ENCODE measurements at regions not wholly inside any gene's neighbourhood (a gene's known extent, or its start where the extent isn't known, plus 50 kb on each side); places are given as distances from the start of the nearest gene placed in this dataset.

DNA sequence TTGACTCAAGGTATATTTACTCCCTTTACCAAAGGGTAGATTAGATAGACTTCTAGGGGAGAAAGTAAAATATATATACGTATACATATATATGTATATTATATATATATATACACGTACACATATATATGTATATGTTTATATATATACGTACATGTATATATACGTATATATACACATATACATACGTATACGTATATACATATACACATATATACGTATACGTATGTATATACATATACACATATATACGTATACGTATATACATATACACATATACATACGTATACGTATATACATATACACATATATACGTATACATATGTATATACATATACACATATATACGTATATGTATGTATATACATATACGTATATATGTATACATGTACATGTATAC, 430.5 kb upstream of the ANO3 start:
- no peaks in the 10 kb centered on the region for H3K4me1 Mint-ChIP-seq (ENCODE audit: low read depth)
- H3K27ac Mint-ChIP-seq = no peak overlapping the region
- H3K36me3 Mint-ChIP-seq (ENCODE audit: low read depth) = no peaks in the 10 kb centered on the region
- no peak overlapping the region for H3K4me3 Mint-ChIP-seq
- H3K27me3 Mint-ChIP-seq (ENCODE audit: low read depth) = no peaks in the 10 kb centered on the region
- H3K9me3 Mint-ChIP-seq = peaks cover 12% of the 10 kb centered on the region

DNA sequence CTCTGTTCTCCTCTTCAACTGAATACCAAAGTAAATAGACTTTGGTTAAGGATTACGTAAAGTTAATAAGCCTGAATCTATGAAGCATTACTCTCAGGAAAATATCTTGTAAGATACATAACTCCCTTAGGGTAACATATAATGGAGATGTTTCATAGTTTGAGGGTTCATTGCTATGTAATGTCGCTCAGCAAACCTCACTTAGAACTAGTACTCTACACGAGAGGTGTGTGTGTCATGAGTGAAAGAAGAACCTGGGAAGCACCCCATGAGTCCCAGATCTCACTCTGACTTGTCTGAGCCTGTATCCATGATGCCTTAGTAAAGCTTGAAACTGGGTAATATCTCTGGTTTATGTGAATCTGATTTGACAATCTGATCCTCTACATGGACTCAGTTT, 429.5 kb upstream of the ANO3 start:
- no peak overlapping the region for H3K27ac Mint-ChIP-seq
- no peak overlapping the region for H3K4me3 Mint-ChIP-seq
- no peaks in the 10 kb centered on the region for H3K36me3 Mint-ChIP-seq (ENCODE audit: low read depth)
- no peaks in the 10 kb centered on the region for H3K4me1 Mint-ChIP-seq (ENCODE audit: low read depth)
- peaks cover 16% of the 10 kb centered on the region for H3K9me3 Mint-ChIP-seq
- H3K27me3 Mint-ChIP-seq (ENCODE audit: low read depth) = no peaks in the 10 kb centered on the region

DNA sequence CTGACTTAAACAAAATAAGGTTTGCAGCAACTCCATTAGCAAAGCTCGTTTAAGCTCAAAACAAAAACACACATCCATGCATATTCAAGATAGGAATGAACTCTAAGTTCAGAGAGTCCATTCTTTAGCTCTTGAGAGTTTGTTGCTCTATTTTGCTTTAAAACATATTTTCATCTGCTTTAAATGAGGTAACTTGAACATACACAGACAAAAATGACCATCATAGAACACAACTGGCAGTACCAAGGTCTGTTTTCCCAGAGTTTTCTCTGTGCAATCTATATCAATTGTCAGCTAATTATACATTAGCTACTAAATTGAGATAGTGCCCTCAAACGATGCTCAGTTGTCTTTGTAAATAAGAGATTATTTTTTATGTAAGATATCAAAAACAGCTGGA, 423.2 kb upstream of the ANO3 start:
- H3K4me1 Mint-ChIP-seq (ENCODE audit: low read depth) = no peaks in the 10 kb centered on the region
- H3K27ac Mint-ChIP-seq = no peak overlapping the region
- no peaks in the 10 kb centered on the region for H3K36me3 Mint-ChIP-seq (ENCODE audit: low read depth)
- peaks cover 4% of the 10 kb centered on the region for H3K9me3 Mint-ChIP-seq
- H3K4me3 Mint-ChIP-seq = no peak overlapping the region
- H3K27me3 Mint-ChIP-seq (ENCODE audit: low read depth) = no peaks in the 10 kb centered on the region

DNA sequence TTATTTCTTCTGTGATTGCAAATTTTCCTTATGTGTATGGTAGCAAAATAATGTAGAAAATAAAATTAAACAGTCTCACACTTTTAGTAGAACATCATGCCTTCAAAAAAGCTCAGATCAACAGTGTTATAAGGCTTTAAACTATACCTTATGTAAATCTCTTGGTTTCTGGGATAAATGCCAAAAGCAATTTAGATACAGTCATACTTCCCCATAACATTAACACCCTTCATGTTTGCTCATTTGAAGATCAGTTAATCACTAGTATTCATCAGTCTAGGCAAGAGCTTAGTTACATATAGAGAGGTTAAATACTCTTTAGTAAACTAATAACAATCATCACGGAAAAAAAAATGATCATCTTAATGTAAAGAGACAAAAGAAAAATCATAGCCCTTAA, 421.8 kb upstream of the ANO3 start:
- no peak overlapping the region for H3K27ac Mint-ChIP-seq
- no peak overlapping the region for H3K4me3 Mint-ChIP-seq
- H3K4me1 Mint-ChIP-seq (ENCODE audit: low read depth) = no peaks in the 10 kb centered on the region
- H3K27me3 Mint-ChIP-seq (ENCODE audit: low read depth) = no peaks in the 10 kb centered on the region
- H3K36me3 Mint-ChIP-seq (ENCODE audit: low read depth) = no peaks in the 10 kb centered on the region
- peaks cover 4% of the 10 kb centered on the region for H3K9me3 Mint-ChIP-seq

DNA sequence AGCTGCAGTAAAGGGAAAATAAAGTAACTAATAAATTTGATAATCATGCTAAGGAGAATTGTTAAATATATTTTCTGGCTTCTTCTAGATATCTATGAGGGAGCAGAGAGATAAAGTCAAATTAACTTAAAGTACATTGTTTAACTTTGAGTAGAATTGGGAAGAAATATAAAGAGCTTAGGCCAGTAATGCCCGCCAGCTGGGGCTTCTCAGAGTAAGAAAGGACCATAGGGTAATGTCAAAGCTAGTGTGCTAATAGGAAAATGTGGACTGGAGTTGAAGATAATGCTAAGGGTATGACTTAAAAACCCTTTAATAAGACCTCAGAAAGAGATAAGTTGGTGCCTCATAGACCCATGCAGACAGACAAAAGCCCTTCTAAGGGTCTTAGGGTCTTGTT, 411.6 kb upstream of the ANO3 start:
- Mint-ChIP-seq H3K27ac (no peak overlapping the region), H3K9me3 (peaks cover 13% of the 10 kb centered on the region), H3K4me1 (ENCODE audit: low read depth) (no peaks in the 10 kb centered on the region), H3K4me3 (no peak overlapping the region), H3K36me3 (ENCODE audit: low read depth) (no peaks in the 10 kb centered on the region), H3K27me3 (ENCODE audit: low read depth) (no peaks in the 10 kb centered on the region)

DNA sequence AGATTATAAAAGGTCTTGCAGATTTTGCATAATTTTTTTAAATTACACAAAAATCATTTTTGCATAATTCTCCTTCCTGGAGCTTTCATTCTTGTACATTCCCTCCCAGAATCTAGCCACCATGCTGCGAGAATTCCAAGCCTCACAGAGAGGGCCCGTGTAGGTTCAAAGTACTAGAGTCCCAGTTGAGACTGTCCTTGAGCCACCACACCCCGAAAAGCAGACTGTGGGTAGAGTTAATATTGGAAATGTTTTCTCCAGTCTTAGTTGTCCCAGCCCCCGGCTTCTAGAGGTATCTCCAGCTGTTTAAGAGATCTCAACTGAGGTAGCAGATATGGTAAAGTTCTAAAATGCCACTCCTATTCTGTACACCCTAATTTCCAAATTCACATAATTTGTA, 407.3 kb upstream of the ANO3 start:
- H3K36me3 Mint-ChIP-seq (ENCODE audit: low read depth) = no peaks in the 10 kb centered on the region
- H3K27me3 Mint-ChIP-seq (ENCODE audit: low read depth) = no peaks in the 10 kb centered on the region
- no peaks in the 10 kb centered on the region for H3K4me1 Mint-ChIP-seq (ENCODE audit: low read depth)
- no peak overlapping the region for H3K27ac Mint-ChIP-seq
- H3K9me3 Mint-ChIP-seq = peaks cover 14% of the 10 kb centered on the region
- no peak overlapping the region for H3K4me3 Mint-ChIP-seq

DNA sequence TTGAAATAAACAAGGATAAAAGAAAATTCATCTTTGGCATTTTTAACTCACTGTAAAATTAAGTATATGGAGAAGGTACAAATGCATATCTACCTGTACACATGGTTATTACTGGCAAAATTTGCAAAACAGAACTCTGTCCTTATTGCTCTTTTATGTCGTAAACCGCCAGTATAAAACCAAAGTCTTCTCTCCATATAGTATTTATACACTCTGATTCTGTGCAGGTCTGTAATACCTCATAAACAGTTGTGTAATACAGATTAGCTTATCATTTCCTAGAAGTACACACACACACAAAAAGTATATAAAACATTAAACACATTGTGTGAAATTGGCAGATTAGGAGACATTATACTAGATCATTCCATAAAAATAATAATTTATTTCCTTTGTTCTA, 406.6 kb upstream of the ANO3 start:
- H3K36me3 Mint-ChIP-seq (ENCODE audit: low read depth) = no peaks in the 10 kb centered on the region
- peaks cover 14% of the 10 kb centered on the region for H3K9me3 Mint-ChIP-seq
- no peak overlapping the region for H3K4me3 Mint-ChIP-seq
- no peaks in the 10 kb centered on the region for H3K4me1 Mint-ChIP-seq (ENCODE audit: low read depth)
- H3K27me3 Mint-ChIP-seq (ENCODE audit: low read depth) = no peaks in the 10 kb centered on the region
- no peak overlapping the region for H3K27ac Mint-ChIP-seq

DNA sequence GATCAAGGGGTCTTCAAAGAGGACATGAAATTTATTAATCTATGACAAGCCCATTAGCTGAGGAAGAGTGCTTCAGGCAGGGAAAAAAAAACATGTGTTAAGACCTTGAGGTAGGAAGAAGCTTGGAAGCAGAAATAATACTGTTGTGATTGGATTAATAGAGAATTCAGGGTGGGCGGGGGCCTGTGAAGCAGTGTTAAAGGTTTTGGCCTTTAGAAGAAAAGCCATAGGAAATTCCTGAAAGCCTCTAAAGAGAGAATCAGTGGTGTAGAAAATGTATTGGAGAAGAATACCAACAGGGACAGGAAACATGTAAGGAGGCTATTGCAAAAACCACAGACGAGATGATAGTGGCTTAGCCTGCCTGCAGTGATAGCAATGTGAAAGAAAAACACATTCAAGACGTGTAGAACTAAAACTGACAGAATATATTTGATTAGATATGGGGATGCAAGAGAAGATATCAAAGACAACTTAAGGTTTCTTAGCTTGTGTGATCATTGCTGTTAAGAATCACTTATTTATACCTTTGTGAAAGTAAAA, 404.4 kb upstream of the ANO3 start:
- H3K4me3 Mint-ChIP-seq = no peak overlapping the region
- peaks cover 17% of the 10 kb centered on the region for H3K9me3 Mint-ChIP-seq
- no peaks in the 10 kb centered on the region for H3K4me1 Mint-ChIP-seq (ENCODE audit: low read depth)
- H3K27ac Mint-ChIP-seq = no peak overlapping the region
- H3K36me3 Mint-ChIP-seq (ENCODE audit: low read depth) = no peaks in the 10 kb centered on the region
- no peaks in the 10 kb centered on the region for H3K27me3 Mint-ChIP-seq (ENCODE audit: low read depth)

DNA sequence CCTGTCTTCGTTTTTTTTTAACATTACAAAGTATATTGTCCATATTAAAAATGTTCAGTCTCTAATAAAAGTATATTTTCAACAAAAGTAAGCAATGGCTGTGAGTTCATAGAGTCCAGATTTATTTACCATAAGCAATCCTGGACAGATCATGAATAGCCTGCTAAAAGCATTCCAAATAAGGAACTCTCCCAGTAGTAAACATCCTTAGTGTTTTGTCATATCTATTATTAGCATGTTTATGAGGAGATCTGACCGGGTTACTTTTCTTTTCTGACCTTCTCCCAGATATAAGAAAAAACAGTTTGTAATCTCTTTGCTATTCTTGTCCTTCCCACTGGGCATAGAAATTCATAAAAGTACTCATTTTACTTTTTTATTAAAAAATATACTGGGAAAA, 403.9 kb upstream of the ANO3 start:
- H3K36me3 Mint-ChIP-seq (ENCODE audit: low read depth) = no peaks in the 10 kb centered on the region
- no peaks in the 10 kb centered on the region for H3K4me1 Mint-ChIP-seq (ENCODE audit: low read depth)
- H3K9me3 Mint-ChIP-seq = peaks cover 14% of the 10 kb centered on the region
- no peak overlapping the region for H3K27ac Mint-ChIP-seq
- H3K27me3 Mint-ChIP-seq (ENCODE audit: low read depth) = no peaks in the 10 kb centered on the region
- no peak overlapping the region for H3K4me3 Mint-ChIP-seq

DNA sequence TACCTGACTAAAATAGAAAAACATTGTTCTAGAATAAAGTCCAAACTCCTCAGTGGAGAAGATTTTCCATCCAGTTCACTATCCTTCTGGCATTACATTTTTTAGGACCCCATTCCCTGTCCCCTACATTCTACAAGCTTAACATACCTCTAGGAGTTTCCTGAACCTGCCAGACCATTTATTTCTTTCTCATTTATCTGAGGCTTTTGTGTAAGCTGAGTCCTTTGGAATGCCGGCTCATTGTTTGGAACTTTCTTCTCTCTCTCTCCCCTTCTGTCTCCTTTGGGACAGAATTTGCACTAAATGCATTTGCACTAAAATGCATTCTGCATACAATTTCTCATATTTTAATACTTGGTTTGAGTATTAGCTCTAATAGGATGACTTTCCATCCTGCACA, 393.0 kb upstream of the ANO3 start:
- H3K4me1 Mint-ChIP-seq (ENCODE audit: low read depth) = no peaks in the 10 kb centered on the region
- H3K36me3 Mint-ChIP-seq (ENCODE audit: low read depth) = no peaks in the 10 kb centered on the region
- no peak overlapping the region for H3K4me3 Mint-ChIP-seq
- no peak overlapping the region for H3K27ac Mint-ChIP-seq
- no peaks in the 10 kb centered on the region for H3K9me3 Mint-ChIP-seq
- H3K27me3 Mint-ChIP-seq (ENCODE audit: low read depth) = no peaks in the 10 kb centered on the region

DNA sequence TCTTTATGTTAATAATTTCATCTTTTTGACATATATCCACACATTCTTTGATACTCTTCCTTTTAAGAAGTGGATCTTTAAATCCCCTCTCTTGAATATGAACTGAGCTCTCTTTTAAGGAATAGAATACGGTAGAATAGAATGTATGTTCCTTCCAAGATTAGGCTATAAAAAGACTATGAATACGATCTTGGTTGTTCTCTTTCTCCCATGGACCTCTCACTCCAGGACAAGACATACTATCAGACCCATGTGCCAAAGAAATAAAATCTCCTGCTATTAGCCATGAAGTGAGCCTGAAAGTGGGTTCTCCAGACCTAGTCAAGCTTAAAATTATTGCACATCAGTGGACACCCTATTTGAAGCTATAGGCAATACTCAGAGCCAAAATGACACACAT, 392.2 kb upstream of the ANO3 start:
- no peak overlapping the region for H3K27ac Mint-ChIP-seq

DNA sequence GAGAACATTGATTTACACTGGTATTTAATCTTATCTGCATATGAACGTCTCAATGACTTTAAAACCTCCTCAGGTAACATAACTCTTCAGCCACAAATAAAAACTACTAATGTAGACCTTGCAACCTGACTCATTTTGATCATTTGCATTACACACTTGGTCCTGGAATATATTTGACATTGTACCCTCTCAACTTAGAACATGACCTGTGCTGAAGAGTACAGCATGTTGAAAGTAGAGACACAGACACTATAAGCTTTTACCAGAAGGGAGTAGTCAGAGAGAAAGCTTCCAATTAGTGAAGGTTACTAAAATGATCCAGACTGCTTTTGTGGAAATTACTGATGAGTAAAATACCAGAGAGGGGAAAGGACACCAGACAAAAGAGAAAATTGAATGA, 390.6 kb upstream of the ANO3 start:
- Mint-ChIP-seq H3K36me3 (ENCODE audit: low read depth) (no peaks in the 10 kb centered on the region), H3K9me3 (peaks cover 4% of the 10 kb centered on the region), H3K4me3 (no peak overlapping the region), H3K27me3 (ENCODE audit: low read depth) (no peaks in the 10 kb centered on the region), H3K27ac (no peak overlapping the region), H3K4me1 (ENCODE audit: low read depth) (no peaks in the 10 kb centered on the region)

More for the DNA sequence above, 392.2 kb upstream of the ANO3 start:
- H3K4me1 Mint-ChIP-seq (ENCODE audit: low read depth) = no peaks in the 10 kb centered on the region
- H3K27me3 Mint-ChIP-seq (ENCODE audit: low read depth) = no peaks in the 10 kb centered on the region
- no peaks in the 10 kb centered on the region for H3K36me3 Mint-ChIP-seq (ENCODE audit: low read depth)
- no peak overlapping the region for H3K4me3 Mint-ChIP-seq
- H3K9me3 Mint-ChIP-seq = no peaks in the 10 kb centered on the region

DNA sequence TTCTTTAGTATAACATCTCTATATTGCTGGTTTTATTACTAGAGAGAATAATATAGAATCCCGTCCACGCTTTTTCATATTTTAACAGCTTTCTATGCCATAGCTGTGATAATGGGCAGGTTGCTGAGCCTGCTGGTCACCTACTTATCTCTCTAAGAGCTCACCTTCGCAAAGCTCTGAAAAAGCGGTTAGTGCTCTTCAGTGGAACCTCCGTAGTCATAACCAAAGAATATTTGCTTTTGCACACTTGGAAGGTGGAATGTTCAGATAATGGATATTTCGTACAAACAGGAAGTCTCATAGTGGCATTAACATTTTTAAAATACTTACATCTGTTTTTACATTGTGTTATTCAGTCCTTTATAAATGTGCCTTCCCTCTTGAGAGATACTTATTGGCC, 388.9 kb upstream of the ANO3 start:
- no peaks in the 10 kb centered on the region for H3K36me3 Mint-ChIP-seq (ENCODE audit: low read depth)

DNA sequence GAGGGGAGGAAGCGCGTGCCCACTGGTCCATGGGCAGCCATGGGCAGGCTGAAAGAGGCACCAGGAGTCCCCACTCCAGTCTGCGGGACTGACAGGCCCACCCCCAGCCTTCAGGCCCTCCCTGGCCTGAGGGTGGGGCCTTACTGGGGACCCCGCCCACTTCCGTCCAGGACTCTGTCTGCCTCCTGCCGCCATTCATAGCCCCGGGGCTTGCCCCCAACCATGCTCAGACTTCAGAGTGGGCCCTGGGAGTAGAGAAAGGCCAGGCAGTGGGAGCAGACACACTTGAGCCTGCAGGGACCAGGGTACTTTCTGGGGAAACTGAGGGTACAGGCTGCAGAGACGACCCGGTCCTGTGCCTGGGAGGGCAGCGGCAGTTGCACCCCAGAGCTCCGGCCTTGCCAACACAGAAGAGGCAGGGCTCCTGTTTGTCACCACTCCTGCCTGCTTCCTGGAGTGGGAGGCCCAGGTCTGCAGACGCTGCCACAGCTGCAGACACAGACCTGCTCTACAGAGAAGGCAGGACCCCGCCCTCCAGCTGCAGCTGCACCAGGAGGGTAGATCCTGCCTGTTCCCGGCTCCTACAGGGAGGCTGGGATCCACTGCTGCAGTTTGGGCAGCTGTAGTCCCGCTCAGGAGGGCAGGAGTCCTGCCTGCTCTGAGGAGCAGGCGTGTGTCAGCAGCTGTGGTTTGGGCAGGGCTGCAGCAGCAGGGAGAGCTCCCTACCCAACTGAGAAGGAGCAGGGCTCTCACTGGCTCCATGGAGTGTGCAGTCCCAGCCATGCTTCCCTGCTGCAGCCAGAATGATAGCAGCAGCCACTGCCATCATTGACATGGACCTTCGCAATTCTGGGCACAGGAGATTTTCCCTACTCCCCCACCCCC, 387.9 kb upstream of the ANO3 start:
- Mint-ChIP-seq H3K27me3 (ENCODE audit: low read depth) (no peaks in the 10 kb centered on the region), H3K9me3 (peaks cover 4% of the 10 kb centered on the region), H3K27ac (no peak overlapping the region), H3K4me1 (ENCODE audit: low read depth) (no peaks in the 10 kb centered on the region), H3K36me3 (ENCODE audit: low read depth) (no peaks in the 10 kb centered on the region), H3K4me3 (no peak overlapping the region)

More for the DNA sequence above, 388.9 kb upstream of the ANO3 start:
- Mint-ChIP-seq H3K4me1 (ENCODE audit: low read depth) (no peaks in the 10 kb centered on the region), H3K9me3 (peaks cover 4% of the 10 kb centered on the region), H3K27ac (no peak overlapping the region), H3K27me3 (ENCODE audit: low read depth) (no peaks in the 10 kb centered on the region), H3K4me3 (no peak overlapping the region)

DNA sequence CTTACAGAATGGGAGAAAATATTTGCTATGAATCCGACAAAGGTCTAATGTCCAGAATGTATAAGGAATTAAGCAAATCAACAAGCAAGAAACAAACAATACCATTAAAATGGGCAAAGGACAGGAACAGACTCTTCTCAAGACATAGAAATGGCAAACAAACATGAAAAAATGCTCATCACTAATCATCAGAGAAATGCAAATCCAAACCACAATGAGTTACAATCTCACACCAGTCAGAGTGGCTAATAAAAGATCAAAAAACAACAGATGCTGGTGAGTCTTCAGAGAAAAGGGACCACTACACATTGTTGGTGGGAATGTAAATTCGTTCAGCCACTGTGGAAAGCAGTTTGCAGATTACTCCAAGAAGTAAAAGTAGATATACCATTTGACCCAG, 382.0 kb upstream of the ANO3 start:
- Mint-ChIP-seq H3K9me3 (peaks cover 4% of the 10 kb centered on the region), H3K27me3 (ENCODE audit: low read depth) (no peaks in the 10 kb centered on the region), H3K4me3 (no peak overlapping the region), H3K36me3 (ENCODE audit: low read depth) (no peaks in the 10 kb centered on the region), H3K27ac (no peak overlapping the region), H3K4me1 (ENCODE audit: low read depth) (no peaks in the 10 kb centered on the region)
